SK-N-SH (cell line): ENCODE measurements at regions not wholly inside any gene's neighbourhood (a gene's known extent, or its start where the extent isn't known, plus 50 kb on each side); places are given as distances from the start of the nearest gene placed in this dataset.

Experiments used
- CHD2 ChIP-seq: fragments of 150-350 bp; IDR thresholded peaks from 2 replicates; pipeline ENCODE4 v1.6.1; 2018; ENCODE audit warnings: low read length; ENCODE audit not compliant: partially characterized antibody
- CTCF ChIP-seq: fragments of 200-600 bp; sonication (generic); IDR thresholded peaks from 2 replicates; pipeline ENCODE4 v1.6.1; 2017; ENCODE audit warnings: antibody characterized with exemption, mild to moderate bottlenecking, moderate library complexity
- EP300 ChIP-seq, 2 experiments: IDR thresholded peaks; 2 replicates each; pipeline versions ENCODE4 v1.4.0 to v1.6.1; 2012; ENCODE audit warnings: borderline replicate concordance in 1 of 2, low read depth in 1 of 2, low read length in 1 of 2
- EZH2phosphoT487 ChIP-seq: fragments of 200-600 bp; sonication (generic); IDR thresholded peaks from 2 replicates; pipeline ENCODE4 v1.6.1; 2017; ENCODE audit warnings: low read depth, mixed run types, mild to moderate bottlenecking, antibody characterized with exemption, moderate library complexity, borderline replicate concordance
- GABPA ChIP-seq: IDR thresholded peaks from 2 replicates; pipeline ENCODE4 v1.4.0; 2012; ENCODE audit warnings: low read depth, mild to moderate bottlenecking
- MAX ChIP-seq: IDR thresholded peaks from 2 replicates; pipeline ENCODE4 v1.4.0; 2012; ENCODE audit warnings: low read depth
- MXI1 ChIP-seq: IDR thresholded peaks from 2 replicates; pipeline ENCODE4 v1.6.1; 2012; ENCODE audit warnings: mild to moderate bottlenecking, low read depth, low read length, improper control_type of control experiment
- NFIC ChIP-seq: IDR thresholded peaks from 2 replicates; pipeline ENCODE4 v1.4.0; 2012; ENCODE audit warnings: borderline replicate concordance
- RAD21 ChIP-seq: IDR thresholded peaks from 2 replicates; pipeline ENCODE4 v1.6.1; 2012; ENCODE audit warnings: mild to moderate bottlenecking, low read length
- RFX5 ChIP-seq: IDR thresholded peaks from 2 replicates; pipeline ENCODE4 v1.6.1; 2012; ENCODE audit warnings: mild to moderate bottlenecking, improper control_type of control experiment, low read length
- RXRA ChIP-seq: IDR thresholded peaks from 2 replicates; pipeline ENCODE4 v1.4.0; 2012; ENCODE audit warnings: low read depth, mild to moderate bottlenecking, borderline replicate concordance
- SIN3A ChIP-seq: IDR thresholded peaks from 2 replicates; pipeline ENCODE4 v1.6.1; 2012; ENCODE audit warnings: low read depth, mild to moderate bottlenecking, low read length, moderate library complexity, borderline replicate concordance
- TAF1 ChIP-seq: IDR thresholded peaks from 2 replicates; pipeline ENCODE4 v1.6.1; 2012; ENCODE audit warnings: low read depth, mild to moderate bottlenecking, low read length, moderate library complexity, borderline replicate concordance
- USF2 ChIP-seq: fragments of 150-350 bp; IDR thresholded peaks from 2 replicates; pipeline ENCODE4 v1.6.1; 2017; ENCODE audit warnings: antibody characterized with exemption, low read length, low read depth, borderline replicate concordance

- TF ChIP-seq CTCF = peak; percentile 56
- peak; percentile 25; the same call in 1 of the 2 replicates for TF ChIP-seq RAD21
- no peak for TF ChIP-seq GABPA
- no peak for TF ChIP-seq EZH2phosphoT487
- TF ChIP-seq NFIC = no peak
- TF ChIP-seq RXRA = no peak
- no peak for TF ChIP-seq SIN3A
- TF ChIP-seq MXI1 = no peak
- no peak for TF ChIP-seq TAF1
- no peak for TF ChIP-seq USF2
- no peak for TF ChIP-seq CHD2
- no peak for TF ChIP-seq RFX5
- TF ChIP-seq EP300 (IDR thresholded peaks at IDR 0.05; ENCODE audit: borderline replicate concordance in 1 of 2, low read depth in 1 of 2, low read length in 1 of 2) = no peak
- TF ChIP-seq MAX = no peak
Observed at GRCh38 chr2:228318218-228318617, 136.7 kb upstream of the SPHKAP start.
